GM21529 (cell line): ENCODE measurements at regions not wholly inside any gene's neighbourhood (a gene's known extent, or its start where the extent isn't known, plus 50 kb on each side); places are given as distances from the start of the nearest gene placed in this dataset.
"Not testable (repeated sequence)": the region's sequence is repeated elsewhere in the genome, so short reads cannot be mapped to it uniquely, and the experiment has no call there.

Source experiments
- ATAC-seq: cut with Tn5 transposase; IDR thresholded peaks from one replicate; pipeline ENCODE4 v1.9.1; 2021; ENCODE audit not compliant: unreplicated experiment

DNA sequence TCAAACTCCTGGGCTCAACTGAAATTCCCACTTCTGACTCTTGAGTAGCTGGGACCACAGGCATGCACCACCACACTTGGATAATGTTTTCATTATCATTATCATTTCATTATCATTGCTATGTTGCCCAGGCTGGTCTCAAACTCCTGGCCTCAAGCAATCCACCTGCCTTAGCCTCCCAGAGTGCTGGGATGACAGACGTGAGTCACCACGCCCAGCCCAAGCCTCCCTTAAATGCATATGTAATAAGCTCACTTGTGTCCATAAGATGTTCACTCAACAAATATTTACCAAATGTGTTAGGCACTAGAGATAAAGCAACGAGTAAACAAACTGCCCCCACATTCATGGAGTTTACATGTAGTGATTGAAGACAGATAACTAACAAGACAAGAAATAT is 295.7 kb downstream of the GOLGA6L6 start:
- ATAC-seq, result not testable (repeated sequence)

DNA sequence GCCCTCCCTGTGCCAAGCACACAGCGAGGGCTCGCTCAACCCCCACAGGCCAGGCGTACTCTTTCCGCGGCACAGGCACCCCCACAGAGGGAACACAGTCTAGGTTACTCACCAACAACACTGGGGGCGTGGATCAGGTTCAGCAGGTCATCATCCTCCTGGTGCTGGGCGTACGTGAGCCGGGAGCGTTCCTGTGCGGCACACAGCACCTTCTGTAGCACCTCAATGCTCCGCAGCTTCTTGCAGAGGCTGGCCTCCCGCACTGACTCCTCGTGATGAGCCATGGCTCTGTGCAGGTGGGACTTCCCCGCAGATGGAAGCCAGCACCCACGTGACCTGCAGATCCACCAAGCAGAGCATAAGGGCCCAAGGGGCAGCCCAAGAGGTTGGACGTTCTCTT is 296.8 kb downstream of the GOLGA6L6 start:
- ATAC-seq, result not testable (repeated sequence)

DNA sequence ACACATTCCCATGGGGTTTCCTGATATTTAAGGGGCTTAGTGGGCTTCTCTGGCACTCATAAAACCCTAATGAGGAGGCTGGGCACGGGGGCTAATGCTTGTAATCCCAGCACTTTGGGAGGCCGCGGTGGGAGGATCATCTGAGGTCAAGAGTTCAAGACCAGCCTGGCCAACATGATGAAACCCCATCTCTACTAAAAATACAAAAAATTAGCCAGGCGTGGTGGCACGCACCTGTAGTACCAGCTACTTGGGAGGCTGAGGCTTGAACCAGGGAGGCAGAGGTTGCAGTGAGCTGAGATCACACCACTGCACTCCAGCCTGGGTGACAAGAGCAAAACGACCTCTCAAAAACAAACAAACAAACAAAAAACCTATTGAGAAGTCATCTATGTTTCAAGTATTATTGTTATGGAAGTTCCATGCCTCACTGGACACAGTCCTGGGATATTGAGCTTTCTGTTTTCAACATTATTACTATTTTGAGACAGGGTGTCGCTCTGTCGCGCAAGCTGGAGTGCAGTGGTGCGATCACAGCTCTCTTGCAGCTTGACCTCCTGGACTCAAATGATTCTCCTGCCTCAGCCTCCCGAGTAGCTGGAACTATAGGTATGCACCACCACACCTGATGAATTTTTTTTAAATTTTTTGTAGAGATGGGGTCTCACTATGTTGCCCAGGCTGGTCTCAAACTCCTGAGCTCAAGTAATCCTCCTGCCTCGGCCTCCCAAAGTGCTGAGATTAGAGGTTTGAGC is 297.9 kb downstream of the GOLGA6L6 start:
- ATAC-seq, result not testable (repeated sequence)

DNA sequence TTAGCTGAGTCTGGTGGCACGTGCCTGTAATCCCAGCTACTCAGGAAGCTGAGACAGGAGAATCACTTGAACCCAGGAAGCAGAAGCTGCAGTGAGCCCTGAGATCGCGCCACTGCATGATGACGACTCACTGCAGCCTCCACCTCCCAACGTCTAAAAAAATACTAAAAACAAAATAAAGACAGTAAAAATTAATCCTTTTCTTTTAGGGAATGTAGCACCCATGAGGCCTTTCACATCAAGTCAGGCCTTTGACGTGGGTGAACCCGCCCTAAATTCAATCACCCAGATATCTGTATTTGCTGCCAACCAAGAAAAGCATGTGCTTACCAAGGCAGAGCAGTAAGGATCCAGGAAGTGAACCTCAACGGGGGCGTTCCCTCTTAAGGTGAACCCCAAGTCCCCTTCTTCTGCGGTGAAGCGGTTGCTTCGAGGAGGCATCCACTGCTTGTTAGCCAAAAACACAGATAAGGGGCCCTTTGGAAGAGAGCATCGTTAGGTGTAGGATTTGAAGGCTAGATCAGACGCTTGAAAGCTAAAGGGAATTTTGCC is 301.2 kb downstream of the GOLGA6L6 start:
- not testable (repeated sequence) for ATAC-seq

DNA sequence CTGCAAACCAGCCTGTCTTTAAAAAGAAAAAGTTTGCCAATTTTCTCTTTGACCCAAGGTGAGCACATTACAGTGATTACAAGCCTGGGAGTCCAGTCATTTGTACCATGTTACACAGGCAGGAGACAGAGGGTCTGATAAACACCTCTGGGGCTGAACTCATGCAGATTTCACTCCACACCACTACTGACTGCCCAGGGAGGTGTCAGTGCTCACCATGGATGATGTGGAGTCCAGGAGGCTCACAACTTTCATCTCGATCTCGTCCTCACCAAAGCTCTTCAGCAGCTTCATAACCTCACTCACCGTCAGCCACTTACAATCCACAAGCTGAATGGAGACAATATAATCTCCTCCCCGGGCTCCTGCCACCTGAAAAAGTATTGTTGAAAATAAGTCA is 302.4 kb downstream of the GOLGA6L6 start:
- ATAC-seq, result not testable (repeated sequence)

DNA sequence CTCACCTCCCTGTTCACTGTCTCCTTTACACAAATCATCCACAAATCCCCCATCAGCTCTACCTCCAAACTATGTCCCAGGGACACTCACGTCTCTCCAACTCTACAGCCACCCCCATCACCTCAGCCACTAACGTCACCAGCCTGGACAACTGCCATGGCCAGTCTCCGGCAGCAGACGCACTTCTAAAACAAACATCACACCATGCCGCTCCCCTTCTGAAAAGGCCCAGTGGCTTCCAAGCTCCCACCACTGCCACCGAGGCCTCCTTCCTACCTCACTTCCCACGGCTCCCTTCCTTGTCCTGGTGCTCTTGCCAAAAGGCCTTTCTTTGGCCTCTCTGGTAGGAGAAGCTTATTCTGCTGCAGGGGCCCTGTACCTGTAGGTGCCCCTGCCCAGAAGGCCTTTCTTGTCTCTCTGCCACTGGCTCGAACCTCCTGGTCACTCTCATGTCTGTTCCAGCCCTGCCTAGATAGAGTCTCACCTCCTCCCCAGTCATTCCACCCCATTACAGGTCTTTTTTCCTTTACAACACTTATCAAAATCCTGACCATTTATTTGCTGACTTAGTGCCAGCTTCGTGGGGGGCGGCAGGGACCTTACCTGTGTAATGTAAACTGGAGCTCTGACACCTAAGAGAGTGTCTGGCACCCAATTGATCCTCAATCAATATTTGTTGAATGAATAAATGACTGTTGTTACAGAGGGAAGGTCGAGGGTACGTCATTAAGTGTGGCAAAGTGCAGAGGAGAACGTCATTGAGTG is 304.2 kb downstream of the GOLGA6L6 start:
- ATAC-seq, result not testable (repeated sequence)

DNA sequence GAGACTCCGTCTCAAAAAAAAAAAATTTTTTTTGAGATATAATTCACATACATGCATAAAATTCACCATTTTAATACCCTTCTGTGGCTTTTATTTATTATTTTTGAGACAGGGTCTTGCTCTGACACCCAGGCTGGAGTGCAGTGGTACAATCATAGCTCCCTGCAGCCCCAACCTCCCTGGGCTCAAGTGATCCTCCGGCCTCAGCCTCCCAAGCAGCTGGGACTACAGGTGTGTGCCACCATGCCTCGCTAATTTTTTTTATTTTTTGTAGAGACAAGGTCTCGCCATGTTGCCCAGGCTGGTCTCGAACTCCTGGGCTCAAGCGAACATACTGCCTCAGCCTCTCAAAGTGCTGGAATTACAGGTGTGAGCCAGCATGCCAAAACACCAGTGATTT is 305.9 kb downstream of the GOLGA6L6 start:
- not testable (repeated sequence) for ATAC-seq

DNA sequence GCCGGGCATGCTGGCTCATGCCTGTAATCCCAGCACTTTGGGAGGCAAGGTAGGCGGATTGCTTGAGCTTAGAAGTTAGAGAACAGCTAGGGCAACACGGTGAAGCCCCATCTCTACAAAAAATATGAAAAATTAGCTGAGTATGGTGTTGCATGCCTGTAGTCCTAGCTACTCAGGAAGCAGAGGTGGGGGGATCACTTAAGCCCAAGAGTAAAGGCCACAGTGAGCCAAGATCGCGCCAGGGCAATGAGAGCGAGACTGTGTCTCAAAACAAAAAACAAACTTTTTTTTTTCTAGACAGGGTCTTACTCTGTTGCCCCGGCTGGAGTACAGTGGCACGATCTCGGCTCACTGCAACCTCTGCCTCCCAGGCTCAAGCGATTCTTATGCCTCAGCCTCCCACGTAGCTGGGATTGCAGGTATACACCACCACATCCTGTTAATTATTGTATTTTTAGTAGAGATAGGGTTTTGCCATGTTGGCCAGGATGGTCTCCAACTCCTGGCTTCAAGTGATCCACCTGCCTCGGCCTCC is 307.5 kb downstream of the GOLGA6L6 start:
- not testable (repeated sequence) for ATAC-seq

DNA sequence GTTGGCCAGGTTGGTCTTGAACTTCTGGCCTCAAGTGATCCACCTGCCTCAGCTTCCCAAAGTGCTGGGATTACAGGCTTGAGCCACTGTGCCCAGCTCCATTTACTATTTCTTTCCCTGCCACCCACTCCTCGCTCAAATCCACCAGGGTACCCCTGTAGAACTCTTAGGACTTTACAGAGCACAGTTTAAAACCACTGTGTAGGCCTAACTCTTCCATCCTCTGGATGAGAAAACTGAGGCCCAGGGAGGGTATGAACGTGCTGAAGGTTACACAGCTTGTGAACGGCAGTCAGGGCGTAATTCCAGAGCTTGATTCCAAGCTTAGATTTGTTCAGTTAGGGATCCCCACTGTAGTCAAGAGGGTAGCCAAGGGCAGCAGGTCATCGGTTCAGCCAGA is 309.1 kb downstream of the GOLGA6L6 start:
- not testable (repeated sequence) for ATAC-seq

DNA sequence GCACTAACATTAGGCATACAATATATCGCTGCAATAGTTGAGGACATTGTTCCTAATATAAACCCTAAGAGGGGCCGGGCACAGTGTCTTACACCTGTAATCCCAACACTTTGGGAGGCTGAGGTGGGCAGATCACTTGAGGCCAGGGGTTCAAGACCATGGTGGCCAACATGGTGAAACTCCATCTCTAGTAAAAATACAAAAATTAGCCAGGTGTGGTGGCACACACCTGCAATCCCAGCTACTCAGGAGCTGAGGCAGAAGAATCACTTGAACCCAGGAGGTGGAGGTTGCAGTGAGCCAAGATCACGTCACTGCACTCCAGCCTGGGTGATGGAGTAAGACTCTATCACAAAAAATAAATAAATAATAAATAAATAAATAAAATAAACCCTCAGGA is 310.9 kb downstream of the GOLGA6L6 start:
- not testable (repeated sequence) for ATAC-seq

DNA sequence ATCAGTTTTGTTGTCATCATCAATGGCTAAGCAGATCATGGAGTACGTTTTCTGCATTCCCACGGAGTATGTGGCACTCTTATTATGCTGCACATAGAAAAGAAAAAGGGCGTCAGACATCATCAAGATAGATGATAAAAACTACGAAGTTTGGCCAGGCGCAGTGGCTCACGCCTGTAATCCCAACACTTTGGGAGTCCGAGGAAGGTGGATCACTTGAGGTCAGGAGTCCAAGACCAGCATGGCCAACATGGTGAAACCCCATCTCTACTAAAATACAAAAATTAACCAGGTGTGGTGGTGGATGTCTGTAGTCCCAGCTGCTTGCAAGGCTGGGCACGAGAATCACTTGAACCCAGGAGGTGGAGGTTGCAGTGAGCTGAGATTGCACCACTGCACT is 312.8 kb downstream of the GOLGA6L6 start:
- not testable (repeated sequence) for ATAC-seq

DNA sequence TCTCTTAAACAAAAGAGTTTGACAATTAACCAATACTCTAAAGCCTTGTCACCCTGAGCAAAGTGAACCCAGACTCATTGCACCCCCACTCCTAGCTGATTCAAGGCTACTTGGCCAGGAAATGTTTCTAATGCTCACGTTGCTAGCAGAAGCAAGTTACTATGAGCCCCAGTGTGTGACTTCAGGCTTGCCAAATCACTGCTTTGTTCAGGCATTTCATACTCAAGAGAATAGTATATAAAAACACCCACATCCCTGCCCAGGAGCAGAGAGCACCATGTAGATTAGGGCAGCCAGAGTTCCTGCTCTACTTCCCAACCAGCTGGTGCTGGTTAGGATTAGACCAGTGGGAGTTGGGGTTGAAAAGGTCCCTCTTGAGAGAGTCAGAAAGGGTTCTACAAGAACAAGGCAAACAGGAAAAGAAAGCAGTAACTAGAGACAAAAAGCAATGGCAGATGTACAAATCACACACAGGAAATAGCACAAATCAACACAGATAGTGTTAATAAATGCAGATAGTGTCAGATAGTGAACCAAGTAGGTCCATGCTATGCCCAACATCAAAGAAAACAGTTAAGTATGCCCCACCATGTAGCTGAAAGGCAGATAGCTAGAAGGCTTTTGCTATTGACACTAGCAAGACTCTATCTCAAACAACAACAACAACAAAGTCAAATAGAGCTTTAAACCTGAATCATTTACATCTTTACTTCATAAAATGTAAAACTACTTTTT is 314.3 kb downstream of the GOLGA6L6 start:
- not testable (repeated sequence) for ATAC-seq

DNA sequence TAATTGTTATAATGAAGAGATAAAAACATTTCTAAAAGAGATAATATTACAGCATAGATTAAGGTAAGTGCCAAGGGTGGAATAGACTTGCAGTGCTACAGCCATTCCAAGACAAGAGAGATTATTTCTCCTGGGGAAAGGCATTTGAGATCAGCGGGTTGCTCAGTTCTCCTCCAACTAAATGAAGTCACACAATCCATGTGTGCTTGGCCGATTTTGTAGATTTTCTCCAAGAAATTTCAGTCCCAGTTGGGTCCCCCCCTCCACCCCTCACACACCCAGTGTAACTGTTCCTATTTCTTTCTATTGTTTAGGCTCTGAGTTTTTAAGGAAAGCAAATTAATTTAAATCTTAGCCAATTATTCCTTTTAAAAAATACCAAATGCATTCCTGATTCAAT is 315.1 kb downstream of the GOLGA6L6 start:
- ATAC-seq, result not testable (repeated sequence)

DNA sequence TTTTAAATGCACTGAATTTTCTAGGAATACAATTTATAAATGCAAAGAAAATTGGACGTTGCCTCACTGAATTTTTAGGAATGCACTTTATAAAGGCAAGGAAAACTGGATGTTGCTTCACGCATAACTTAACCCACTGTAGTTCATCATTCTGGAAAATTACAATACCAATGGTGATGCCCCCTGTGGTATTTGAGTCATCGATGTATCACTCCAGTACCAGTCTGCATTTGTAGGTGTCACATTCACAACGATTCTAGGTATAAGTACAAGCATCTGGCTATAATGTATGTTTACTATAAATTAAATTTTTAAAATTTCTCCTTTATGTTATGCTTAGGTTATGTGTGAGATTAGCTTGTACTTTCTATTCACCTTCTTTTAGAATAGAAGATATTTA is 320.5 kb downstream of the GOLGA6L6 start:
- not testable (repeated sequence) for ATAC-seq

DNA sequence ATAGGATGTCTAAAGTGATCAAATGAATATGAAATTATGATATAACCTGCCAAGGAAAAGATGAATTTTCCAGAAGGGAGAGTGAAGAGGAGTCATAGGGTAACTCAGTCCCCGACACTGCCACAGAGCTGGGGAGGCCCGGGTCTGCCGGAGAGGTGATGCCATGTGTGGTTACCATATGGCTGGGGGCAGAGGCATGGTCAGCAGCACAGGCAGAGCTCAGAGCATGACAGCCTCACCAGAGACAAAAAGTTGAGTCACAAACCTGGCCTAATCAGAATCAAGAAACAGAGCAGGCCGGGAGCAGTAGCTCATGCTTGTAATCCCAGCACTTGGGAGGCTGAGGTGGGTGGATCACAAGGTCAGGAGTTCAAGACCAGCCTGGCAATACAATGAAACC is 322.4 kb downstream of the GOLGA6L6 start:
- not testable (repeated sequence) for ATAC-seq

DNA sequence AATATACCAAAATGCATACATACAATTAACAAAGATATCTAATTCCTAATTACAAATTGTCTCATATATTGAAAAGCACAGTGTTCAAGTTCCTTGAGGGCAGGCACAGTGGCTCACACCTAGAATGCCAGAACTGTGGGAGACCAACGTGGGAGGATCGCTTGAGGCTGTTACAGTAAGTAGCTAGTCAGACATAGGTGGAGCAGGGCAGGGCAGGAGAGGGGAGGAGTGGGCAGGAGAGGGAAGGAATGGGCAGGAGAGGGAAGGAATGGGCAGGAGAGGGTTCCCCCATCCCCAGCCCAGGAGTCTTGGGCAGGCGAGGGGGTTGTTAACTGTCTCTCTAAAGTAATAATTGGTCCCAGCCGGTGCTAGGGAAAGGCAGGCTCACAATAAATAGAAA is 325.9 kb downstream of the GOLGA6L6 start:
- not testable (repeated sequence) for ATAC-seq

DNA sequence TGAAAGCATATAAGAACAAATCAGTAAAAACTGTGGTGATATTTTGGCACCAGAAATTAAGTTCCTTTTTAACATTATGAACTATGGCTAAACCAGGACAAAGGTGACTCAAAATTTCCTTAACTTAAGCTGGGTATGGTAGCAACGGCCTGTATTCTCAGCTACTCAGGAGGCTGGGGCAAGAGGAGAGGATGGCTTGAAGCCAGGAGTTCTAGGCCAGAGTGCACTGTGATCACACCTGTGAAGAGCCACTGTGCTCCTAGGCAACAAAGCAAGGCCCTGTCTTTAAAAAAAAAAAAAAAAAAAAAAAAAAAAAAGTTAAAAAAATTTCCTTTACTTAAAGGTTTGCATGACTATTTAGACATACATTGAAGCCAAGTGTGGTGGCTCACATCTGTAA is 327.5 kb downstream of the GOLGA6L6 start:
- not testable (repeated sequence) for ATAC-seq

DNA sequence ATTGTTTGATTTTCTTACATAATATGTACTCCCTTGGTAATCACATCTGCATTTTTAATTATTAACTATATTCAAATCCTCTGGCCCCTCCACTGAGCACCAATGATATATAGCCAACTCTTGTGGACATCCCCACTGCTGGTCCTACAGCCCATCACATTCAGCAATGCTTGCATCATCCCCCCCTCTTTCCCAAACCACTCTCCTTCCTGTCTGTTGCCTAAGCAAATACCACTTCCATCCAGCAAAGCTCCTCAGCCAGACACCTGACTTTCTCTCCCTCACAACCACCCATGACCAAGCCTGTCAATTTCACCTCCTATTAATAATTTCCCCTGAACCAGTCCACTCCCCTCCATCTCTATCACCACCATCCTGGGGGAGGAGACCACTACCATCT is 330.1 kb downstream of the GOLGA6L6 start:
- not testable (repeated sequence) for ATAC-seq

DNA sequence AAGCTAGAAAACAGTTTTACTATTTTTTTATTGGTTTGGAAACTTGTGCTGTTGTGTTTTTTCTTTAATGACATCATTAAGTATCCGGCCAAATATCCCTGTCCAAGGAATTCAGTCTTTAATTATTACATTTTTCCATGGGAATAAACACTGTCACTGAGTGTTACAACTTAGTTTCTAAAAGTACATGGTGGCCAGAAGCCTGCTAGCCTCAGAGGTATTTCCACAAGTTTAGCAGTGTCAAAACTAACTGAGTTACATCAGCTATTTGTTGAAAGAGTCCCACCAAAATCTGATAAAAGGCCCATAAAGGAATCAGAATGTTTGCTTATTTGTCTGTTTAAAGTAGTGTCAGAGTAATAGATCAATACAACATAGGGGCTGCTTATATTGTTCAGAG is 331.6 kb downstream of the GOLGA6L6 start:
- ATAC-seq, result not testable (repeated sequence)

DNA sequence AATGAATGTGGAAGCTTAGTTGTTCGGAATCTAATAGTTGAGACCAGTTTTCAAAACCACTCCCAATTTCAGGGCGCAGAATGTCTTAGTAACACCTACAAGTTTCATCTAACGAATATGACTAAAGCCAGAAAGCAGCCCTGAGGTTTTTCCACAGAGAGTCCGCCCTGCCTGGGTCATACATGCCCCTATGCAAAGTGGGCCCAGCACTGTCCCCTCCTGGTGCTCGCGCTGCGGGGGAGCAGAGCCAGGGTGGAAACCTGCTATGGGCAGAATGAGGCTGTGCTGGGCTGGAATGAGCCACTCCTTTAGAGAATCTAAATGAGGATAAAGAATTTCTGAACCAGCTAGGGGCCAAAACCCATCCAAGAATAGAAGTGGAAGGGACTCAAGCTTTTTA is 334.0 kb downstream of the GOLGA6L6 start:
- ATAC-seq, result not testable (repeated sequence)

DNA sequence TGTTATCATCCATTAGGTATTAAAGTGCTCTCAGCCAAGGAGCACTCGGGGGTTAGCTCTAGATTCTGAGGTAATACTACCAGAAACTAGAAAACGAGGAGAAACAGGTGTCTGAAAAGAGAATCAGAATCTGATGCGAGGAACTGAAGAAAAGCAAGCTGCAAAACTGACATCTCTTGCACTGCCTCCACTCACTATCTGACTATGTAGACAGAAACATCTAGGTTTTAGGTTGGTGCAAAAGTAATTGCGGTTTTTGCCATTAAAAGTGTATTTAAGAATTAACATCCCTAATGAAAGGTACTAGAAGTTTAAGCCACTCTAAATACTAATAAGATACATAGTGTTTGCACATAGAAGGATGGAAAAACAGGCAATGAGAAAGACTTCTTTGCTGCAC is 334.4 kb downstream of the GOLGA6L6 start:
- ATAC-seq, result not testable (repeated sequence)
